HG03460 (cell line): ENCODE measurements at regions not wholly inside any gene's neighbourhood (a gene's known extent, or its start where the extent isn't known, plus 50 kb on each side); places are given as distances from the start of the nearest gene placed in this dataset.

Experiments
- ATAC-seq: cut with Tn5 transposase; IDR thresholded peaks from one replicate; pipeline ENCODE4 v1.9.1; 2021; ENCODE audit not compliant: unreplicated experiment

- ATAC-seq = no peak
Observed at GRCh38 chr22:47343611-47344010, 581.2 kb downstream of the TBC1D22A start.

DNA sequence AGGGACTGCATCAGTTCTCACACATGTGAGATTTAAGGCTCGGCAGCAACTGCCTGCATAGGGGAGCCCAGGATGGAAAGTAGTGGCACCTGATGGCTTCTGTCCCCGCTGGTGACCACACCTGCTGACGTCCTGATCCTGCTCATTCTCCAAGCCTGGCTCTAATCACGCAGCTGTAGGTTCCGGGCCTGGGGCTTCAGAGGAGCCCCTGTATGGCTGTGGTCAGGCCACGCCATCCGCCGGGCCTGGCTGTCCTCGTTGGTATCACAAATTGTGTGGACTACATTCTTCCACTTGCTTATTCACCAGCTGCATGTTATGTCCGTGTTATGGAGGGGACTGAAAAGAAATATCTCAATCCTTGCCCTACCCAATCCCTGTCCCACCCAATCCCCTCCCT, 580.0 kb downstream of the TBC1D22A start:
- no peak for ATAC-seq

DNA sequence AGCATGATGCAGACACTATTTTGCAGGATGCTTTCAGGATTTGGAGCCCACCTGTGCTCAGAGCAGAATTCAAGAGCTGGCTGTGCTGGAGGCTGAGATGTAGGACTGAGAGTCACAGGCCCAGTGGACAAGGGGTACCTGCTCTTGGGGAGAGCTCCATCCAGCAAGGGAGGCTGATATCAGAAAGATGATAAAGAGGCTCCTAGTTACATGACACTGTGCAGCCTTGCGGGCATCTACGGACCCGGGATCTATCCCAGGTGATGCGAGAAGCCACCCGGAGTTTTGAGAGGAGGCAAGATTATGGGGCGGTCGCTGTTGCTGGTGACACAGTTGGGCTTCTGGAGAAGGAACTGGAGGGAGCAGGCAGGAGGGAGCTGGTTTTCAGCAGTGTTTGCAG, 579.0 kb downstream of the TBC1D22A start:
- no peak for ATAC-seq

DNA sequence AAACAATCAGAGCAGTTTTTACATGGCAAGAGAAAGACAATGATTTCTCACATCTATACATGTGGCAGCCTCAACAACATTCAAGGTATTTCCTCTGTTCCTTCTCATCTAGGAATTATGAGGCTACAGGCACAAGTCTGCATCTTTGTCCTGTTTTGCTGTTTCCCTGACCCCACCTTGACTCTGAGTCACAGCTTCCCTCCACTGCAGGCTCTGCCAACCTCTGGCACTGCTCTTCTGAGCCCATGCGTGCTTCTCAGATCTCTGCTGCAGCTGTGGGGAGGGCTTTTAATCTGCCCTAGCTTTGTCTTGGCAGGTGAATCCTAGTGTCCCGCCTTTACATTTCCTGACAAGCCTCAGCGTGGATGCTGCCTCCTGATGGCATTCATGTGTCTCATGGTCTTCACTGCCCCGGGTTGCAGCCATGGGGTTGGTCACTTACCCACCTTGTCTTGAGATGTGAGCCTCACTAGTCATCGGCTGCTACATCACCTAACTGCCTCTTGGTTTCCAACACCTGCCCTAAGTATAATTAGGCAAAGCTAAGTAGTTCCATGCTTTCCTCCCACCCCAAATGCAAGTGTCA, 578.5 kb downstream of the TBC1D22A start:
- ATAC-seq = no peak

DNA sequence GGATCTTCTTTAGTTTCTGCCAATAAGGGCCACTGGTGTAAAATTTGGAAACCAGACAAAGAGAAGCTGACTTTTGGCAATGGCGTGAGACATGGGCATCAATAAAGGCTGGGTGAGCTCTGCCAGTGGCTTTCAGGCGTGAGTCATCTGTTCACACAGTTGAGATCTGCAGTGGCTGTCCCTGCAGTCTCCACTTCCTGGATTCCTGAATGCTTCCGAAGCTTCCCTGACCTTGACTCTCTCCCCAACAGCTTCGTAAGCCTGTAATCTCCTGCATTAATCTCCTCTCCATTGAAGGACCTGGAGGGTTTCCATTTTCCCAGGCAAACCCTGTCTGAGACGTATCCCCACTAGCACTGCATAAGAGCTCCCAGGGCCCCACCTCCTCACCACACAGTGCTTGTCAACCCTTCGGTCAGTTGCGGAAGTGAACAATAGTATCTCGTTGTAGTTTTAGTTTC, 574.7 kb downstream of the TBC1D22A start:
- ATAC-seq = no peak

DNA sequence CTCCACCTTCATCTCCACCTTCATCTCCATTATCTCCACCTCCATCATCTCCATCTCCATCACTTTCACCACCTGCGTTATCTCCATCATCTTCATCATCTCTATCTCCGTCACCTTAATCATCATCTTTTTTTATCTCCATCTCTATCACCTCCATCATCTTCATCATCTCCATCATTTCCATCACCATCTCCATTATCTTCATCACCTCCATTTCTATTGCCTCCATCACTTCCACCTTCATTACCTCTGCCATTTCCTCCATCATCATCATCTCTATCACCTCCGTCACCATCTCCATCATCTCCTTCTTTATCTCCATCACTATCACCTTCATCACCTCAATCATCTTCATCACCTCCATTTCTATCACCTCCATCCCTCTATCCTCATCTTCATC, 573.5 kb downstream of the TBC1D22A start:
- ATAC-seq = no peak

DNA sequence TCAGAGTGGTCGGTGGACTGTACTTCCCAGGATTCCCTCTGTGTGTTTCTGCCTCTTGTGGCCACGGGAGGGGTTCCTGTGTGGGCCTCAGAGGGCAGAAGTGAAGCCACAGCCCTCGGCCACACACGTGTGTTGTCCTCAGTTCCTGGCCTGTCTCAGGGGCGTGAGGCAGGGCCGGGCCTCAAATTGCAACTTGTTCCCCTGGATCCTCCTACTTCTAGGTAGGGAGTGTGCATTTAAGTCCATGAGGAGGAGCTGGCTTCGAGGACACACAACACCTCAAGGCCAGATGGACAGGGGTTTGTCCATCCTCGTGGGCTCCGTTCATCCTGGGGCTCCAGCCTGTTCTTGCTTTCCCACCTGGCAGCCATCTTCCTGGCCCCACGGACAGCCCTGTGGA, 573.0 kb downstream of the TBC1D22A start:
- no peak for ATAC-seq

DNA sequence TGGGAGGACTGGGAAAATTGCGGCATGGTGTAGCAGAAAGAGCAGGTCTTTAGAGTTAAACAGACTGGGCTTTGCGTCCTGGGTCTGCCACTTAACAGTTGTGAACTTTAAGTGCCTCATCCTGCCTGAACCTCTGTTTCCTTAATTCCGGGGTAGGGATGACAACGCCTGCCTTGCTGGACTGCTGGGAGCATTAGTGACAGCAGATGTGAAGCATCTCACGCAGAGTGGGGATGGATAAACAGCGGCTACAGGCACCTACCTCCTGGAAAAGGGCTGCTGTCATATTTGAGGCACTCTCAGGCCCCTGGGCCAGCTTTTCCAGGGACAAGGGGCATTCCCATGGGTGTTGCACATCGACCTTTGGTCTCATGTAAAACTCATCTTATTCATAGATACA, 572.2 kb downstream of the TBC1D22A start:
- no peak for ATAC-seq

GRCh38 chr22:47333625-47334024, 571.2 kb downstream of the TBC1D22A start:
- no peak for ATAC-seq

DNA sequence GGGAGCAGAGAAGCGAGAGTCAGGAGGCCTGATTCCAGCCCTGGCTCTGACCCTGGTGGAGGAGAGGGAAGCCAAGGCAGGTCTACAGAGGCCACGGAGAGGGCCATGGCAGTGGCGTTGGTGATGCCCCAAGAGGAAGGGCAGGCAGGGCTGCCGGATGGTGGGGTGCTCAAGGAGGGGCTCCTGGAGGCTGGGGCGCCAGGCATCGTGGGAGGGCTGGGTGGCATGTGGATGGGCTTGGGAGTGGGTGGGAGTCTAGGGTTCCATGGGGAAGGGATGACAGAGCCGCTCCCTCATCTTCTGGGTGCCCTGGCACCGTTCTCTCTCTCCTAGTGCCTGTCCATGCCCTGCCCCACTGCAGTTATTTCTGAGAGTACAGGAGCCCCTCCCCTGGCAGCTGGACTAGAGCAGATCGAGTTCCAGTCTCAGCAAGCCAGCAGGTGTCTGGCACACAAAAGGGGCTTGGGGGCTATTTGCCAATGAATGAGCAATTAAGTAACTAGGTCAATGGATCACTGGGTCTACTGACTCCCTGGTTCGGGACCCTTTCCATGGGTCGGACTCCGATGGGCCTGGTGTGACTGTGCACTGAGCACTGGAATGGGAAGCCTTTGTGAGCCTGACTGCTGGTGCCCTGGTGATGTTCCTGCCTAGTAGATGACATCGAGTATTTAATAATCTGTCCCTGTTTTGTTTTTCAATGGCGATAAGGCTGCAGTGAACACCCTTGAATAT, 570.0 kb downstream of the TBC1D22A start:
- no peak for ATAC-seq

DNA sequence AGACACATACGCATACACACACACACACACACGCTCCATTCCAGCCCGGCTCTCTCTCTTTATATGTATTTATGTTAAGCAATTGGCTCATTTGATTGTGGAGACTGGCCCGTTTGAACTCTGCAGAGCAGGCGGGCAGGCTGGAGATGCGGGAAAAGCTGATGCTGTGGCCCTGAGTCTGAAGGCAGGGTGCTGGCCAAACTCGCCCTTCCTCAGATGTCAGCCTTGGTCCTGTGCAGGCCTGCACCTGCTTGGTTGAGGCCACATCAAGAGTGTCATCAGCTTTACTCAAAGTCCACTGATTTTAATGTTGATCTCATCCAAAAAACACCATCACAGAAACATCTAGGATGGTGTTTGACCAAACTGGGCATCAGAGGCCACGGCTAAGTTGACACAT, 569.3 kb downstream of the TBC1D22A start:
- no peak for ATAC-seq

- no peak for ATAC-seq
Observed at GRCh38 chr22:47329727-47330650, 567.5 kb downstream of the TBC1D22A start.

DNA sequence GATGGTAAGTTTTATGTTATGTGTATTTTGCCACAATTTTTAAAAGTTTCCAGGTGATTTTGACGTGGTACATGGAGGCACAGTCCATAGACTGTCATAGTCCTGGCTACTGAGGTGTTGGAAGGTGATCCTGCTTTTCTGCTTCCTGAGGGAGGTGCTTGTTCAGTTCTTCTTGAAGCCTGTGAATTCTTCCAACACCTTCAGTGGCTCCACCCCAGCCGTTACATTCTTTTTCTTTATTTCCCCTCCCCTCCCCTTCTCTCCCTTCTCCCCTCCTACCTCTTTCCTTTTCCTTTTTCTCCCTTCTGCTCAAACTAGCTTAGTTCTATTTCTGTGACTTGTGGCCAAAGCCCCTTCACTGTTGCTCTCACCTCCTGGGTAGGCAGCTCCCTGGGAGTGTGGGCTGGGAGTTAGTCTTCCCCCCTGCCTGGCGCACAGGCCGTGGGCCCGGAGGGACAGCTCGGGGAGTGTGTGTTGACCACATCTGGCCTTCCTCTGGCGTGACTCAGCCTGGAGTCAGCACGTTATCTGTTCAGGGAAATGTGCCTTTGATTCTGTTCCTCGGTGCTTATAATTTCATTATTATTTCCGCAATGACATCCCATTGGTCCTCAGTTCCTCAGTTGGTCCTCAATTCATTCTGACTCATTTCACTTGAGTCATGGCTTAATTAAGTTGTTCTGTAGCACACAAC, 566.2 kb downstream of the TBC1D22A start:
- ATAC-seq = no peak

- no peak for ATAC-seq
Observed at GRCh38 chr22:47327241-47327640, 564.8 kb downstream of the TBC1D22A start.

GRCh38 chr22:47325249-47325648, 562.8 kb downstream of the TBC1D22A start:
- no peak for ATAC-seq

GRCh38 chr22:47324435-47324990, 562.1 kb downstream of the TBC1D22A start:
- no peak for ATAC-seq

DNA sequence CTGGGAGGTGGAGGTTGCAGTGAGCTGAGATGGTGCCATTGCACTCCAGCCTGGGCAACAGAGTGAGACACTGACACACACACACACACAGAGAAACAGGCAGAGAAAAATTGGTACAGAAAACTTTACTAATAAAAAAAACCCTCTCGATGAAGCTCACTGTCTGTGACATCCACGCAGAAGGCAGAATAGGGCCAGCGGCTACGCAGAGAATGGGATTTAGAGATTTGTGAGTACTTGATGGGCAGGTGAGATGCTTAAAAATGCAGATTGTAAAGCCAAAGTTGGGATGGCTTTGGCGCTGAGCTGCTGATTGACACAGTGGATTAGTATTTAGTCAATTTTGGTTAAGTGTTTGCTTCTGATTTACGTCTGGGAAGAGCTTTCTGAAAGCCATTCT, 561.1 kb downstream of the TBC1D22A start:
- ATAC-seq = no peak

DNA sequence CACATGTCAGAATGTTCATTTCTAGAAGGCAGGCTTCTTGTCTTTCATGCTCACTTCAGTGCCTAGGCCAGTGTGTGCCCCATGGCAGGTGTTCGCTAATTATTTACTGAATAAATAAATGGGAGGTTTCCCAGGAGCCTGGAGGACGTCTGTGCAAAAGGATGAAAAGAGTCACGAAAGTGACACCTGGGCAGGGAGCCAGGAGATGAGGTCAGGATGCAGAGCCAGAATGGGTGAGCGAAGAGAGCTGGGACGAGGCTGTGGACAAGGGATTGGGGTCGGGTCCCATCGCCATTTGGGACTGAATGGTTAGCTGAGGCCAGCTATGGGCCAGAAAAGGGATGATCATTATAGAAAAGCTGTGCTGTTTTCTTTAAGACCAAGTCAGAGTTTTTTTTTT, 560.4 kb downstream of the TBC1D22A start:
- no peak for ATAC-seq

DNA sequence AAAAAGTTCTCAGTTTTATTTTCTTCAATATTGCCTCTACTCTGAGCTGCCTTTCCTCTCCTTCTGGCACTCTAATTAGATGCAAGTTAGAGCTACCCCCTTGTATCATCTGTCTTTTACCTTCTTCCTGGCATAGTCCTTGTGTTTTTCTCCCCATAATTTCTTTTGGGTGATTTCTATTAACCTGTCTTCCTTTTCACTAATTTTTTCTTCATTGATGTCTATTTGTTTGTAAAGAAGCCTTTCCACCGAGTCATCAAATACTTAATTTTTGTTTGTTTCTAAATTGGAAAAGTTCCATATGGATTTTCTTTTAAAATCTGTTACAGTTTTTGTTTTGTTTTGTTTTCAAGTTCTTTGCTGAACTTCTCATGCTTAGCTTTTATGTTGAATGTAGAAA, 558.1 kb downstream of the TBC1D22A start:
- no peak for ATAC-seq

DNA sequence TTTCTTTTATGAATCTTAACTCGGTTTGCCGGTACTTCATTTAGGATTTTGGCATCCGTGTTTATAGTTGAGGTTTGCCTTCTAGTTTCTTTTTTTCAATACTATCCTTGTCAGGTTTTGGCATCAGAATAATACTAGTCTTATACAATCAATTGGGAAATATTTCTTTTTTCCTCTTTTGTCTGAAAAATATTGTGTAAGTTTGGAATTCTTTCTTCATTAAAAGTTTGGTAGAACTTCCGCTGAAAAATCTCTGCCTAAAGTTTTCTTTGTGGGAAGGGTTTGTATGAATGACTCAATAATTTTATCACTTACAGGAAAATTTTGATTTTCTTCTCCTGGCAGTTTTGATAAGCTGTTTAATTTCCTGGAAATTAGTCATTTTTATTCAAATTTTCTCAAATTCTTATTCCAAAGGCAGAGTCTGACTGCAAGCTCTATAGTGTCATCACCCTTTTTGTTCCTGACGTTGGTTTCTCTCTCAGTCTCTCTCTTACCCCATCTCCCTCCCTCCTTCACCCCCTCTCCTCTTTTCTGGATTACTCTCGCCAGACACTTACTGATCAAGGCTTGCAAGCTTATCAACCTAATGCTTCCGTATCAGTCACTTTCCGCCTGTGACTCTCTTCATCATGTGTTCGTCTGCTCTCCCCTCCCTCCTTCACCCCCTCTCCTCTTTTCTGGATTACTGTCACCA, 555.7 kb downstream of the TBC1D22A start:
- no peak for ATAC-seq
